Uterus (tissue), 2 donors: ENCODE measurements at regions not wholly inside any gene's neighbourhood (a gene's known extent, or its start where the extent isn't known, plus 50 kb on each side); places are given as distances from the start of the nearest gene placed in this dataset.

Source experiments
- POLR2A ChIP-seq, 2 donors: fragments of 450-650 bp; IDR thresholded peaks; one replicate each; pipeline ENCODE4 v1.6.1; 2016; ENCODE audit warnings: antibody characterized with exemption in 2 of 2, mild to moderate bottlenecking in 1 of 2, moderate library complexity in 1 of 2
- TF ChIP-seq, protein P1 (sequence below), 4 experiments: fragments of 200-600 bp in 2 of 4; fragments of 450-650 bp in 2 of 4; sonication (generic) in 2 of 4; IDR thresholded peaks; one replicate each; pipeline ENCODE4 v1.5.1; 2016 to 2019; ENCODE audit warnings: antibody characterized with exemption in 4 of 4, mild to moderate bottlenecking in 2 of 4, moderate library complexity in 1 of 4

DNA sequence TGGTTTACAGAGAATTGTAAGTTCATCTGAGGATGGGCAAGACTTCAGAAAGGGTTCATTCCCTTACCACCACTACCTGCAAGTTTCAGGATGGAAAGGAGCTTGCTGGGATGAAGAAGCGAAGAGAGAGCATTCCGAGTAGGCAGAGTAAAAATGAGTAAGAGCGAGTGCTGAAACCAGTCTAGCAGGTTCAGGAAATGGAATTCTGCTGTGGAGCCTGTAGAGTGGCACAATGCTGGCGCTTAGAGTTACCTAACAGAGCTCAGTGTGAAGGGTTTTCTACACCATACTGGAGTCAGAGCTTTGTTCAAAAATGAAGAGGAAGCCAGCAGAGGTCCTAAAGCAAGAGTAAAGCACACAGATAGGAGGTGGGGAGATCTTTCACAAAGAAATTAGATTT is 179.2 kb upstream of the ZC3H12C start:
- no peak for TF ChIP-seq POLR2A (IDR thresholded peaks at IDR 0.05)
- TF ChIP-seq, protein P1, sequence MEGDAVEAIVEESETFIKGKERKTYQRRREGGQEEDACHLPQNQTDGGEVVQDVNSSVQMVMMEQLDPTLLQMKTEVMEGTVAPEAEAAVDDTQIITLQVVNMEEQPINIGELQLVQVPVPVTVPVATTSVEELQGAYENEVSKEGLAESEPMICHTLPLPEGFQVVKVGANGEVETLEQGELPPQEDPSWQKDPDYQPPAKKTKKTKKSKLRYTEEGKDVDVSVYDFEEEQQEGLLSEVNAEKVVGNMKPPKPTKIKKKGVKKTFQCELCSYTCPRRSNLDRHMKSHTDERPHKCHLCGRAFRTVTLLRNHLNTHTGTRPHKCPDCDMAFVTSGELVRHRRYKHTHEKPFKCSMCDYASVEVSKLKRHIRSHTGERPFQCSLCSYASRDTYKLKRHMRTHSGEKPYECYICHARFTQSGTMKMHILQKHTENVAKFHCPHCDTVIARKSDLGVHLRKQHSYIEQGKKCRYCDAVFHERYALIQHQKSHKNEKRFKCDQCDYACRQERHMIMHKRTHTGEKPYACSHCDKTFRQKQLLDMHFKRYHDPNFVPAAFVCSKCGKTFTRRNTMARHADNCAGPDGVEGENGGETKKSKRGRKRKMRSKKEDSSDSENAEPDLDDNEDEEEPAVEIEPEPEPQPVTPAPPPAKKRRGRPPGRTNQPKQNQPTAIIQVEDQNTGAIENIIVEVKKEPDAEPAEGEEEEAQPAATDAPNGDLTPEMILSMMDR (IDR thresholded peaks at IDR 0.05), result no peak
